ELR (cell line): ENCODE measurements at regions not wholly inside any gene's neighbourhood (a gene's known extent, or its start where the extent isn't known, plus 50 kb on each side); places are given as distances from the start of the nearest gene placed in this dataset.
A peak's percentile ranks its signal among the peaks of the same experiment; 100 is the strongest.
"Not testable (repeated sequence)": the region's sequence is repeated elsewhere in the genome, so short reads cannot be mapped to it uniquely, and the experiment has no call there.

Source experiments
- DNase-seq: peaks from one replicate; pipeline ENCODE4 v3.0.0-alpha.2; 2015; ENCODE audit warnings: low read depth

DNA sequence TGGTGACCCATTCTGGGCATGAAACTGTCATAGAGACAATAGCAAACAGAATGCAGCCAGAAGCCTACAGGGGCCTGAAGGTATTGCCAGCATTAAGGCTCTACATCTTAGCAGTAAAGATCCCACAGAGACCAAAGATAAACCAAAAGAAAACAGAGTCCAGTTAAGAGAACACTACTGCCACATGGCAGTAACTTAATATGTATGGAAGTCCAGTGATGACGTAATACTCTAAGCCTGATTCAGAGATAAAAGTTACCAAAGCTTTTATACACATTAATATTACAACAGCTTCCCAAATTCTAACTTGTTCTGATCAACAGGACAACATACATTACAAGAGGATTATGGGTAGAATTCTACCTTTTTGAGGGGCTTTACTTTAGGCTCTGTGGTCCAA lies 371.5 kb downstream of the PRELID2 start:
- DNase-seq: no peak

DNA sequence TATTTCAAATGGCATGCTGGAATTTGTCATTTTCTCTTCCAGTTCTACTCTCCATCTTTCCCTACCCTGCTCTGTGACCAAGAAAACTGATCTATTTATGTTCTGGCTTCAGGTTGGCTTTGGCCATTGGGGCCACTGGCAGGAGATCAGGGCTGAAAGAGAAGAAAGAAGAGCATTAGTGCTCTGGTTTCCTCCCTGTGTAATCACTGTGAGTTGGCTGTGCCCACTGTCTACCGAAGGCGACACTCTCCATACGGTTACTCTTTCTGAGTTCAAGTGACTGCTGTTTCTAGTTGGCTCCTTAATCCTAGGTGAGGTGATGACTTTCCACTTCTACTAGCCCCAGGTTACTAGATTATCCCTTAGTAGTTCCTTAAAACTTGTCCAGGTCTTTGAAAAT lies 372.6 kb downstream of the PRELID2 start:
- no peak for DNase-seq

GRCh38 chr5:145450286-145450885 lies 384.8 kb downstream of the PRELID2 start:
- peak; percentile 6 for DNase-seq

DNA sequence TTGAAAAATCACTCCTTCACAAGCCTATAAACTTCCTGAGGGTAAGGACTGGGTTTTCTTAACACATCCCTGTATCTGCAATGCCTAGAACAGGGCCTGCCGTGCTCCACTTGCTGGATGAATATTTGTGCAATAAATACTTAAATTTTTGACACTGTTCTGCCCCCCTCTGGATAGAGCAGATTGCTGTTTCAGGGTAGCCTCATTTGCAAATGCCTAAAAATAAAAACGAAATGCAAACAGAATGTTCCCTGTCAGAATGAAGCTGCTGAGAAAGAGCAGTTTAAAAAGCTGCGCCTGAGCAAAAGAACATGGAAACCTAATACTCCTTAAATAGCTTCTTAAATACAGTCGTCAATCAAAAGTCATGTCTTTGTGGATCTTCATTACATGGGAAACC lies 385.3 kb downstream of the PRELID2 start:
- no peak for DNase-seq

DNA sequence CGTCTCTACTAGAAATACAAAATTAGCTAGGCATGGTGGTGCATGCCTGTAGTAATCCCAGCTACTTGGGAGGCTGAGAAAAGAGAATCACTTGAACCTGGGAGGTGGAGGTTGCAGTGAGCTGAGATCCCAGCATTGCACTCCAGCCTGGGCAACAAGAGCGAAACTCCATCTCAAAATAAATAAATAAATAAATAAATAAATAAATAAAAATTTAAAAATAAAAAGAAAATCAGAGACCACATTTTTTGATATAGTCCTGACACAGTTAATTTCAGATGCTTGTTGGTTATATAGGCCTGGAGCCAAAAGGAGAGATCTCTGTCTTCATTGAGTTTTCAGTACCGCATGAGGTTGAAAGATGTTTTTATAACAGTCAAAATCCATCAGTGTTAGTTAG lies 388.3 kb downstream of the PRELID2 start:
- DNase-seq: not testable (repeated sequence)

DNA sequence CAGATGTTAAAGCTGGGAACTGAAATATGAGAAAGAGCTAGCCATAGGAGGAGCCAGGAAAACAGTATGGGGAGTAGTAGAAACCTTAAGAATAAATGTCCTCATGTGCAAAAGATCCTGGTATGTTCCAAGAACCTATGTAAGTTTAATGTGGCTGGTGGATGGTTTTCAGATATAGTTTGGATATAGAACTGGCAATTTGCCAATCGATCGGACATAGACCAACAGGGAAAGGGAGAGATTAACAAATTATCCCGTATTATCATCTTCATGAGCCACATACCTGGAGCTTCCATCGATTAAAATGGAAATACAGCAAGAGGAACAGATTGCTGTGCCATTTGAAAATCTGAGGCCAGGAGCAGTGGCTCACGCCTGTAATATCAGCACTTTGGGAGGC lies 388.7 kb downstream of the PRELID2 start:
- DNase-seq: no peak

DNA sequence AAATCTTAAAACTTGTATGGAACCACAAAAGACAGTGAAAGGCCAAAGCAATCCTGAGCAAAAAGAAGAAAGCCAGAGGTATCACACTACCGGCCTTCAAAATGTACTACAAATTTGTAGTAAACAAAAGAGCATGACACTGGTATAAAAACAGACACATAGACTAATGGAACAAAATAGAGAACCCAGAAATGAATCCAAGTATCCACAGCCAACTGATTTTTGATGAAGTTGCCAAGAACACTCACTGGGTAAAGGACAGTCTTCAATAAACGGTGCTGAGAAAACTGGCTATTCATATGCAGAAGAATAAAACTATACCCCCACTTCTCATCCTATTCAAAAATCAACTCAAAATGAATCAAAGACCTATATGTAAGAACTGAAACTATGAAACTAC lies 390.1 kb downstream of the PRELID2 start:
- DNase-seq: no peak

GRCh38 chr5:145443964-145444363 lies 391.2 kb downstream of the PRELID2 start:
- DNase-seq: no peak

DNA sequence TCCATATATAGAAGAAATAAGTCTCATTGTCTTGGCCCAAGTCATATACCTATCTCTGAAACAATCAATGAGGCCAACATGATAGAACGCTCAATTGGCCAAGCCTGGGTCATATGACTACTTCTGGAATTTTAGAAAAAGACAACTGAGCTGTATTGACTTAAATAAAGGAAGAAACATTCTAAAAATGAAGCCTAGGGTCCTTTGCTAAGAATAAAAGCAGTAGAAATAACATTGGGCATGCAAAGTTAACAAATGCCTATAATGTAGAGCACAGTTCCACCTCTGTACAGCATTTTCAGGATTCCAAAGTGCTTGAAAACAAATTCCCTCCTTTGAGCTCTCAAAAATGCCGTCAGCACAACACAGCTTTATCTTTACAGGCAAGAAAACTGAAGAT lies 391.8 kb downstream of the PRELID2 start:
- no peak for DNase-seq

DNA sequence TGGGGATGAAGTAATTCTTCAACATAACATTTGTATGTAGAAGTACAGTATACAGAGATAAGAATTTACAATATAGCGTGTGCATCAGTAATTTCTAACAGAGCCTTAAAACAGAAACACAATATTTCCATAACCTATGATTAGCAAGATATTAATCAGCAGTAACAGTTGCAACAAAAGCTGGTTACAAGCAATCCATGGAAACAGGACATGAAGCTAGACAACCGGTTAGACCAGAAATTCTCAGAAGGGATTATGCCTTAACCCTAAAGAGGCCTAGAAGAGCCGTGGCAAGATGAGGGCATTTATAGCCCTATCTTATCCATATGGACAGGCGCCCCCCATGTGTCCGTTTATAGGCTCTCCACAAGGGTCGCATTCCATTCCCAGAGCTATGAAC lies 392.5 kb downstream of the PRELID2 start:
- not testable (repeated sequence) for DNase-seq

GRCh38 chr5:145441228-145441627 lies 393.9 kb downstream of the PRELID2 start:
- no peak for DNase-seq

- no peak for DNase-seq
Observed at GRCh38 chr5:145437627-145438026, 397.5 kb downstream of the PRELID2 start.

- DNase-seq: no peak
Observed at GRCh38 chr5:145433077-145433476, 402.1 kb downstream of the PRELID2 start.

DNA sequence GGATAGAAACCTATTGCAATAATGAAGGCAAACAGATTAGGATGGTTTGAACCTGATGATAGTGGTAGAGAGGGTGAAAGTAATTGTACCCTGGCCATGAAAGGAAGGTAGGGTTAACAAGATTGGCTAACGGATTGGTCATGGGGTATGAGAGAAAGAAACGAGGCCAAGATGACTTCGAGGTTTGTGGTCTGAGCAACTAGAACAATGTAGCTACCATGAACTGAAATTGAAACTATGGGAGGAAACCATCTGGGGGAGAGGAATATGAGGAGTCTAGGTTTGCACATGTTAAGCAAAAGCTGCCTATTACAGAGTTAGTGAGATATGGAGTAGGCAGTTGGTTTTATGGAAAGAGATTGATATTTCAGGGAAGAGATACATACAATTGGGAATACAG lies 406.0 kb downstream of the PRELID2 start:
- DNase-seq: no peak

DNA sequence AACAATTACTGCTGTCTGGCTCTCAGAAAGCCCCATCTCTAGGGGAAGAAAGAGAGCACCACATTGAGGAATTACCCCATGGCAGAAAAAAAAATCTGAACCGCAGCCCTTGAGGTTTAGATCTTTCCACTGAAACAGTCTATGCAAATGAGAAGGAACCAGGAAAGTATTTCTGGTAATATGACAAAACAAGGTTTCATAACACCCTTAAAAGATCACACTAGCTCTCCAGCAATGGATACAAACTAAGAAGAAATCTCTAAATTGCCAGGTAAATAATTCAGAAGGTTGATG lies 427.1 kb downstream of the PRELID2 start:
- DNase-seq: no peak

DNA sequence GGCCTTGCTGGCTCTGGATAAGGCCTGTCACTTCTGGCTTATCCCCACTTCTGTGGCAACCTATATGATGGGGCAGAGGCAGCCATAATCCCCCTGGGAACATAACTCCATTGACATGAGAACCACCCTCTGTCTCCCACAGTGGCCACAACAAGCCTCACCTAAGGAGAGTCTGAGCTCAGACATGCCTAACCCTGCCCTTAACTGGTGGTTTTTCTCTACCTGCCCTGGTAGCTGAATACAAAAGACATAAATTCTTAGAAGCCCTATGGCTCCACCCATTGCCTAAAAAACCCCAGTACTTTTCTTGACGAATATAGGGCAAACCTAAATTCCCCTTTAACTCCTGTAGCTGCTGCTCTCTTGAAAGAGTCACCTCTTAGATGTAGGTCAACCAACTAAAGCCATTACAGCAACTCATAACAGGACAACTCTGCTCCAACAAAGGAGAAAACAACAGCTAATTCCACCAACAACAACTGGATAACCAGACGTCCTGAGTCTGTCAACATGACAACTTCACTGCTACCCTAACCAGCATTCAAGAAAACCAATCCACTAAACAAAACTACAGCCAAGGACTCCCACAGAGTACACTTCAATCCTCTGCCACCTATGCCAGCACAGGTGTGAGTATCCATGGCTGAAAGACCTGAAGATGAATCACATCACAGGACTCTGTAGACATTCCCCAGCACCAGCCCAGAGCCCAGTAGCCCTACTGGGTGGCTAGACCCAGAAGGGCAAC lies 427.7 kb downstream of the PRELID2 start:
- no peak for DNase-seq

DNA sequence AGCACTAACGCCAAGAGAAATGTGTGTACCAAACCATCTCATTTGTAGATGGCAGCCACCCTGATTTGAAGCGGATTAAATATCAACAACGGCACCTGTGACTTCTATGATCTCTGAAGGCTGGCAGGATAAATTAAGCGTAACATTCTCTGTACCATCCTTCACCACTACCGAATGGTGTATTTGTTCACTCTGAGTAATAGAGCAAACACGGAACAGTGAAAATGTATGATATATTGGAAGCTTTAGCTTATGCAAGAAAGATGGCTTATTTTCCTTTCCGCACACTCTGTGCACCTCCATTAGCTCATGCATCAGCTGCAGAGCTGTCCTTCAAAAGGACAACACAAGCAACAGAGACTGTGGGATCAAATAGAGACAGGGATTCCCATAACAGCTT lies 431.1 kb downstream of the PRELID2 start:
- no peak for DNase-seq

DNA sequence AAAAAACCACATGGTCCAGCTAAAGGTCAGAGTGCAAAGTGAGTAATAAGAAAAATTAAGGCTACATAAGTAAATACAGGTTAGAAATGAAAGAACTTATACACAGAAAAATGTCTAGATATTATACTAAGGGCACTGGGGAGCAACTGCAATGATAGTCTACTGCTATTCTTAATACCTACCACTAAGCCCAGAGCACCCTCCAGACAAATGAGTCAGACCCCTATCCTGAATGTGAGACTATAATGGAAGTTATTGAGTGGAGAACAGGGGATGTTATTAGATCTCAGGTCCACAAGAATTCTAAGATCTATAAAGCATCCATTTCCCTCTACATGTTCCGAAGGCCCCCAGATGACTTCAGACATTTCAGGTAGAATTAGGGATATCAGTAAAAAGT lies 438.3 kb downstream of the PRELID2 start:
- DNase-seq: peak; percentile 30

DNA sequence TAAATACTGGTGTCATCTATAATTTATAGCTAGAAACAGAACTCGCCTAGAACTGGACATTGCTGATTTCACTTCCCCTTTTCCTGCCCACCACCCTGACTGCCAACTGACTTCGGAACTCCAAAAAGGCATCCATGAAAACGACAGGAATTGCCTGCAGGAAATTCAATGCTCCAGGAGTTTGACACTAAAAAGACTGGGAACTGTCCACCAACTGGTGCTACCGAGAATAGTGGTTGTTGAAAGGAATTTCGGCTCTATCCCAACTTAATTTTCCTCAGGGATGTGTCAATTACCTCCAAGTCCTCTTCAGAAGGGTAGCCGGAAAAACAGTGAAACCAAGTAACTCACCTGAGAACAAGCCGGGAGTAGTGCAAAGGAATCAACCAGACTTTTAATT lies 440.0 kb downstream of the PRELID2 start:
- DNase-seq: not testable (repeated sequence)

GRCh38 chr5:145393426-145393825 lies 441.7 kb downstream of the PRELID2 start:
- no peak for DNase-seq

DNA sequence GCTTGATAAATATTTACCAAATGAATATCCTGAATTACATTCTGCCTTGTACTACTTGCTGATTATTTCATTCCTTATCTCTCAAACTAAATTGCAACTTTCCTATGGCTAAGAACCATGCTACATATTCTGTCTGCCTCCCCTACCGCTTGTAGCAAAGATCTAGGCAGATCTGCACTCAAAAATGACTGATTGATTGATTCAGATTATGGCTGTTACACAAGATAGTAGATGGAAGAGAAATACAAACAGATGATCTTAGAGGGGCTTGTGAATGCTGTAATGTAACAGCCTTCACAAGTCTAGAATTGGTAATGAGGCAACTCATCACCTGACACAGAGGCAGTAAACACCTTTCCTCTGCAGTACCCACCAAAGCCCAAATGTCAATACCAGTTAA lies 446.1 kb downstream of the PRELID2 start:
- no peak for DNase-seq

DNA sequence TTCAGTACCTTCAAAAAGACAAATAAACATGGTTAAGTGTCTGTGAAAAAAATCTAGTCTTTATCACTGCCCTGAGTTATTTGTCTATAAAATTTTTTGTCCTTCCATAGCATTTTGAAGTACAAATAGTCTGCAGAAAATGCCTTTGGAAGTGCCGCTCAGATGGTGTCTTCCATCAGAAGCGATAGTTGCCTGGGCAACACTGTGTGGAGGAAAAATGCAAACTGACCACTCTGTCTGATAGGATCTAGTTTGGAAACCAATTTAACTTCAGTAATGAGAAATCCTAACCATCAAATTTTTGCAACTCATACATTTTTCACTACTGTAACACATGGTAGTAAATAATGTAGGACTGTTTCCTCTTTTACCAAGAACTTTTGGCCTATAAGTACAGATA lies 449.9 kb downstream of the PRELID2 start:
- no peak for DNase-seq

GRCh38 chr5:145378226-145378625 lies 456.9 kb downstream of the PRELID2 start:
- DNase-seq: peak; percentile 17

DNA sequence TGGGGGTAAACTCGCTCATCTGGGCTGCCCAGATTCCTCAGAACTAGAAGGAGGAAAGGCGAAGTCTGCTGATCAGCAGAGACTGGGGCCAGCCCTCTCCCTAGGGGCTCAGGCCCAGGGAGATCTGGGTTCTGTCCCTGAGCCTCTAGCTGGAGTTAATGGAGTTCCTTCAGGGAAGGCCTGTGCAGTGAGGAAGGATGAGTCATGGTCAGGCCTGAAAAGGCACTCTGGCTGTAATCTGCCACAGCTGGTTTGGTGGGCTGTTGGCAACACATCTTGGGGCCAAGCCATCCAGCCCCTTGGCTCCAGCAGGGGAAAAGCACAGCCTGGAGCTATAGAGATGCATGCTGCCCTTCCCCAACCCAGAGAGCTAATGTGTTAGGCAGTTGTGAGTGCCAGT lies 459.6 kb downstream of the PRELID2 start:
- peak; percentile 15 for DNase-seq
